ENCODE measurements at regions not wholly inside any gene's neighbourhood (a gene's known extent, or its start where the extent isn't known, plus 50 kb on each side); places are given as distances from the start of the nearest gene placed in this dataset.

DNA sequence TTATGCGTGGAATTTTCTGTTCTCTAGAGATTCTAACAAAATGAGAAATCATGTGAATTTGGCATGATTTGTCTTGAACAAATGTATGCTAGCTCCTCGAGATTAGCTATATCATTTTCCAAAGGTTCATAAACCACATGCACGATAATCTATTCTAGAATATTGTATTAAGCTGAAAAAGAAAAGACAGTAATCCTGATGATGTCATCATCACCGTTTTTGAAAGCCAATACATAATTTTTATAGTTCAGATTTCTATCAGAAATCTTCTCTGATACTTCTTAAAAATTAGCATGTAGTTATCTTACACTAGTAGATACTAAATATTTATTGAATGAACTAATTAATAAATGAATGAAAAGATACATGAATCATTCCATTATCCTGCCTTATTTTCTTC lies 111.2 kb downstream of the HAO1 start:
- intact Hi-C loops (cut with micrococcal nuclease), result no loop called here

DNA sequence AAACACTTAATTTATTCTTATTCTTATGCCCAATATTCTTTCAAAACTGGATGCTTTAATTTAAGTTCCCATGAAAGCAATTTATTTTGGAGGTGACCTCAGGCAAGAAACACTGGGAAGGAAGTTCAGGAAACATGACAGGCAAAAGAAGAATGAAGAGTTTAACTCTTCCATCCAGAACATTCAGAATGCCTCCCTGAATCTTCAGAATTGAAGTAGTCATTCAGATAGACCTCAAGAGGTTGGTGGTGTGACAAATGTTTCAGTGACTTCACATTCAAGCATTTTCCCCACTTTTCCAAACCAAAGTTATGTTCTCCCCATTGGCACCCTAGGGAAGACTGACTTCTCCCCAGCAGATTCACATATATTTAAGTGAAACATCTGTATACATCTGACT lies 110.5 kb downstream of the HAO1 start:
- intact Hi-C loops (cut with micrococcal nuclease), result no loop called here

All from T-helper 1 cell treated with Interleukin-12 subunit alpha and Interleukin-12 subunit beta and Interleukin-4 antibody, amounts not matched to agents 30 ng/mL and 1 ng/mL, for 36 hours (primary cell).